ENCODE measurements at regions not wholly inside any gene's neighbourhood (a gene's known extent, or its start where the extent isn't known, plus 50 kb on each side); places are given as distances from the start of the nearest gene placed in this dataset.

GRCh38 chrX:38902972-38903492 is 101.8 kb downstream of the MID1IP1 start:
- Histone ChIP-seq H2AFZ (ENCODE audit: low read length) (no peak overlapping the region), H3K9me2 (replicated peaks; ENCODE audit: low read length) (no peaks in the 10 kb centered on the region), H3K27me3 (ENCODE audit: low read length) (no peaks in the 10 kb centered on the region), H3K4me2 (ENCODE audit: low read length) (no peak overlapping the region), H3K27ac (ENCODE audit: low read length) (no peak overlapping the region), H3K4me1 (ENCODE audit: insufficient read depth, low read length) (no peaks in the 10 kb centered on the region), H3F3A (ENCODE audit: low read length, unreplicated experiment) (no peaks in the 10 kb centered on the region), H3K9me3 (ENCODE audit: low read length) (no peaks in the 10 kb centered on the region), H3K9ac (ENCODE audit: low read length) (no peak overlapping the region), H3K36me3 (ENCODE audit: low read depth, low read length) (no peaks in the 10 kb centered on the region), H3K4me3 (ENCODE audit: low read length) (no peak overlapping the region), H4K20me1 (ENCODE audit: low read length) (no peaks in the 10 kb centered on the region), H3K79me2 (ENCODE audit: low read length) (no peaks in the 10 kb centered on the region)
- ChIA-PET CTCF (no interaction called here), POLR2A (ENCODE audit: unreplicated experiment) (no interaction called here)
- no peak for DNase-seq
- no peak for ATAC-seq
- intact Hi-C loops (cut with micrococcal nuclease): no loop called here
- no TSS peak for BruUV-seq (replicated peaks)
- TF ChIP-seq EZH2phosphoT487 (IDR thresholded peaks at IDR 0.05; ENCODE audit: borderline replicate concordance, low read length): no peak
- no peak for TF ChIP-seq CTCF (conservative IDR thresholded peaks at IDR 0.05; ENCODE audit: low read depth, low read length)
- no peak for TF ChIP-seq EZH2 (IDR thresholded peaks at IDR 0.05; ENCODE audit: low read length, unreplicated experiment)

GRCh38 chrX:38916801-38917200 is 115.5 kb downstream of the MID1IP1 start:
- H3K27ac ChIP-seq (ENCODE audit: low read length): no peak overlapping the region
- ChIA-PET CTCF (no interaction called here), POLR2A (ENCODE audit: unreplicated experiment) (no interaction called here)
- no peaks in the 10 kb centered on the region for H3K4me1 ChIP-seq (ENCODE audit: insufficient read depth, low read length)
- intact Hi-C loops (cut with micrococcal nuclease): no loop called here
- DNase-seq: no peak
- no peaks in the 10 kb centered on the region for H3K9me3 ChIP-seq (ENCODE audit: low read length)
- H4K20me1 ChIP-seq (ENCODE audit: low read length): no peaks in the 10 kb centered on the region
- ATAC-seq: no peak
- no peaks in the 10 kb centered on the region for H3K9me2 ChIP-seq (replicated peaks; ENCODE audit: low read length)
- H2AFZ ChIP-seq (ENCODE audit: low read length): no peak overlapping the region
- no peaks in the 10 kb centered on the region for H3K27me3 ChIP-seq (ENCODE audit: low read length)
- no peaks in the 10 kb centered on the region for H3K36me3 ChIP-seq (ENCODE audit: low read depth, low read length)
- H3K4me3 ChIP-seq (ENCODE audit: low read length): no peak overlapping the region
- no peak for TF ChIP-seq CTCF (conservative IDR thresholded peaks at IDR 0.05; ENCODE audit: low read depth, low read length)
- TF ChIP-seq EZH2phosphoT487 (IDR thresholded peaks at IDR 0.05; ENCODE audit: borderline replicate concordance, low read length): no peak
- TF ChIP-seq EZH2 (IDR thresholded peaks at IDR 0.05; ENCODE audit: low read length, unreplicated experiment): no peak
- H3F3A ChIP-seq (ENCODE audit: low read length, unreplicated experiment): no peaks in the 10 kb centered on the region
- H3K4me2 ChIP-seq (ENCODE audit: low read length): no peak overlapping the region
- no peak overlapping the region for H3K9ac ChIP-seq (ENCODE audit: low read length)
- BruUV-seq (replicated peaks): no TSS peak
- H3K79me2 ChIP-seq (ENCODE audit: low read length): no peaks in the 10 kb centered on the region

- ATAC-seq: no peak
- H4K20me1 ChIP-seq (ENCODE audit: low read length): no peaks in the 10 kb centered on the region
- ChIA-PET CTCF (no interaction called here), POLR2A (ENCODE audit: unreplicated experiment) (no interaction called here)
- no peaks in the 10 kb centered on the region for H3K9me2 ChIP-seq (replicated peaks; ENCODE audit: low read length)
- no peaks in the 10 kb centered on the region for H3K4me1 ChIP-seq (ENCODE audit: insufficient read depth, low read length)
- no peak overlapping the region for H2AFZ ChIP-seq (ENCODE audit: low read length)
- TF ChIP-seq CTCF (conservative IDR thresholded peaks at IDR 0.05; ENCODE audit: low read depth, low read length) (no peak), EZH2 (IDR thresholded peaks at IDR 0.05; ENCODE audit: low read length, unreplicated experiment) (no peak), EZH2phosphoT487 (IDR thresholded peaks at IDR 0.05; ENCODE audit: borderline replicate concordance, low read length) (no peak)
- no peak overlapping the region for H3K4me3 ChIP-seq (ENCODE audit: low read length)
- intact Hi-C loops (cut with micrococcal nuclease): no loop called here
- no peak overlapping the region for H3K9ac ChIP-seq (ENCODE audit: low read length)
- no peak overlapping the region for H3K27ac ChIP-seq (ENCODE audit: low read length)
- H3K4me2 ChIP-seq (ENCODE audit: low read length): no peak overlapping the region
- H3K36me3 ChIP-seq (ENCODE audit: low read depth, low read length): no peaks in the 10 kb centered on the region
- no peaks in the 10 kb centered on the region for H3K27me3 ChIP-seq (ENCODE audit: low read length)
- H3K9me3 ChIP-seq (ENCODE audit: low read length): no peaks in the 10 kb centered on the region
- DNase-seq: no peak
- H3F3A ChIP-seq (ENCODE audit: low read length, unreplicated experiment): no peaks in the 10 kb centered on the region
- H3K79me2 ChIP-seq (ENCODE audit: low read length): no peaks in the 10 kb centered on the region
- BruUV-seq (replicated peaks): no TSS peak
Measured at GRCh38 chrX:38917954-38918353, 116.7 kb downstream of the MID1IP1 start.
